PFSK-1 (cell line): ENCODE measurements at regions not wholly inside any gene's neighbourhood (a gene's known extent, or its start where the extent isn't known, plus 50 kb on each side); places are given as distances from the start of the nearest gene placed in this dataset.

ENCODE experiments used
- POLR2AphosphoS5 ChIP-seq: IDR thresholded peaks from 2 replicates; pipeline ENCODE4 v1.6.1; 2012; ENCODE audit warnings: low read depth, mild to moderate bottlenecking, control low read depth, low read length, moderate library complexity
- SIN3A ChIP-seq: IDR thresholded peaks from 2 replicates; pipeline ENCODE4 v1.6.1; 2012; ENCODE audit warnings: mild to moderate bottlenecking, low read length, moderate library complexity, borderline replicate concordance; ENCODE audit not compliant: insufficient read depth
- TF ChIP-seq, protein P1 (sequence below), 2 experiments: IDR thresholded peaks; 2 replicates each; pipeline versions ENCODE4 v1.6.1 to v1.8.0; 2011 to 2012; ENCODE audit warnings: low read depth in 2 of 2, low read length in 2 of 2, control low read depth in 1 of 2, inconsistent platforms in 1 of 2, mild to moderate bottlenecking in 1 of 2, moderate library complexity in 1 of 2; ENCODE audit not compliant: insufficient read depth in 1 of 2

DNA sequence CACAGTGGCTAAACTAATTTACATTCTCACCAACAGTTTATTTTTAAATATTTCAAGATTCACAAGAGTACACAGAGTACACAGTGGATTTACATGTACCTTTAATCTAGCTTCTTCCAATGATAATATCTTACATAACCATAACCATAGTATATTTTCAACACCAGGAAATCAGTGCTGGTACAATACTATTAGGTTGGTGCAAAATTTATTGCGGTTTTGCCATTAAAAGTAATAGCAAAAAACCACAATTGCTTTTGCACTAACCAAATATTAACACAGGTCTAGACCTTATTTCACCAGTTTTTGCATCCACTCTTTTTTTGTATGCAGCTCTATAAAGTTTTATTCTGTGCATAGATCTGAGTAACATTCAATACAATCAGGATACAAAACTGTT is 163.0 kb downstream of the SCG2 start:
- TF ChIP-seq, protein P1, sequence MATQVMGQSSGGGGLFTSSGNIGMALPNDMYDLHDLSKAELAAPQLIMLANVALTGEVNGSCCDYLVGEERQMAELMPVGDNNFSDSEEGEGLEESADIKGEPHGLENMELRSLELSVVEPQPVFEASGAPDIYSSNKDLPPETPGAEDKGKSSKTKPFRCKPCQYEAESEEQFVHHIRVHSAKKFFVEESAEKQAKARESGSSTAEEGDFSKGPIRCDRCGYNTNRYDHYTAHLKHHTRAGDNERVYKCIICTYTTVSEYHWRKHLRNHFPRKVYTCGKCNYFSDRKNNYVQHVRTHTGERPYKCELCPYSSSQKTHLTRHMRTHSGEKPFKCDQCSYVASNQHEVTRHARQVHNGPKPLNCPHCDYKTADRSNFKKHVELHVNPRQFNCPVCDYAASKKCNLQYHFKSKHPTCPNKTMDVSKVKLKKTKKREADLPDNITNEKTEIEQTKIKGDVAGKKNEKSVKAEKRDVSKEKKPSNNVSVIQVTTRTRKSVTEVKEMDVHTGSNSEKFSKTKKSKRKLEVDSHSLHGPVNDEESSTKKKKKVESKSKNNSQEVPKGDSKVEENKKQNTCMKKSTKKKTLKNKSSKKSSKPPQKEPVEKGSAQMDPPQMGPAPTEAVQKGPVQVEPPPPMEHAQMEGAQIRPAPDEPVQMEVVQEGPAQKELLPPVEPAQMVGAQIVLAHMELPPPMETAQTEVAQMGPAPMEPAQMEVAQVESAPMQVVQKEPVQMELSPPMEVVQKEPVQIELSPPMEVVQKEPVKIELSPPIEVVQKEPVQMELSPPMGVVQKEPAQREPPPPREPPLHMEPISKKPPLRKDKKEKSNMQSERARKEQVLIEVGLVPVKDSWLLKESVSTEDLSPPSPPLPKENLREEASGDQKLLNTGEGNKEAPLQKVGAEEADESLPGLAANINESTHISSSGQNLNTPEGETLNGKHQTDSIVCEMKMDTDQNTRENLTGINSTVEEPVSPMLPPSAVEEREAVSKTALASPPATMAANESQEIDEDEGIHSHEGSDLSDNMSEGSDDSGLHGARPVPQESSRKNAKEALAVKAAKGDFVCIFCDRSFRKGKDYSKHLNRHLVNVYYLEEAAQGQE (IDR thresholded peaks at IDR 0.05; ENCODE audit: insufficient read depth in 1 of 2, low read depth in 2 of 2, low read length in 2 of 2): no peak
- TF ChIP-seq POLR2AphosphoS5: no peak
- no peak for TF ChIP-seq SIN3A
